K562 (cell line): ENCODE measurements at regions not wholly inside any gene's neighbourhood (a gene's known extent, or its start where the extent isn't known, plus 50 kb on each side); places are given as distances from the start of the nearest gene placed in this dataset.

Source experiments
- ATAC-seq: fragments of 200-7000 bp; cut with Tn5 transposase; 3 replicates; pipeline ENCODE4 v1.9.1; 2020; ENCODE audit warnings: moderate library complexity
- BruUV-seq: library from RNA; stranded (reverse); fragments of 400-500 nt; replicated peaks from 2 replicates; lab custom pipeline; 2021; lab: Mats Ljungman, UMichigan
- CTCF ChIA-PET: fragments of 300-600 bp; formaldehyde crosslinking; extraction: SDS; loops from one replicate; lab custom pipeline; 2021; ENCODE audit warnings: low intra/inter-chr PET ratio; lab: Yijun Ruan, JAX
- POLR2A ChIA-PET: fragments of 300-600, 350-650 bp; sonication (Branson Sonifier 250); formaldehyde crosslinking; extraction: SDS; loops from one replicate; lab custom pipeline; 2021; ENCODE audit warnings: antibody characterized with exemption, inconsistent platforms; lab: Yijun Ruan, JAX
- DNase-seq, 4 experiments: peaks; one replicate each; pipeline versions ENCODE4 v3.0.0 to v3.0.0-alpha.2; 2011 to 2018; ENCODE audit warnings: low spot score in 3 of 4, mixed read lengths in 3 of 4; ENCODE audit errors: extremely low read depth in 1 of 4
- FAIRE-seq: peaks from 2 replicates; lab custom pipeline; 2011; peaks lifted over from hg19 to GRCh38; lab: Jason Lieb, UNC
- H2AFZ ChIP-seq: 2 replicates; pipeline ENCODE4 v1.6.0; 2011; ENCODE audit warnings: low read depth, low read length, control low read depth, inconsistent platforms
- H3K27ac ChIP-seq: fragments of 200-600 bp; 3 replicates; pipeline ENCODE4 v1.8.0; 2011; ENCODE audit warnings: low read depth, mild to moderate bottlenecking, control low read depth, inconsistent platforms, low read length, moderate library complexity, mixed read lengths; ENCODE audit errors: extremely low read depth
- H3K27me3 ChIP-seq, 2 experiments: fragments of 300-600 bp in 1 of 2; 2 replicates in 1 of 2; 3 replicates in 1 of 2; pipeline versions ENCODE4 v1.6.0 to v1.8.0; 2011; ENCODE audit warnings: inconsistent platforms in 2 of 2, low read length in 2 of 2, mild to moderate bottlenecking in 1 of 2, mixed read lengths in 1 of 2, moderate library complexity in 1 of 2; ENCODE audit not compliant: control insufficient read depth in 2 of 2, insufficient read depth in 2 of 2
- H3K36me3 ChIP-seq: fragments of 300-600 bp; 3 replicates; pipeline ENCODE4 v1.8.0; 2011; ENCODE audit warnings: mild to moderate bottlenecking, low read length, inconsistent platforms; ENCODE audit not compliant: control insufficient read depth, insufficient read depth
- H3K4me1 ChIP-seq, 2 experiments: fragments of 200-600 bp in 1 of 2; replicated peaks in 1 of 2; 2 replicates in 1 of 2; 3 replicates in 1 of 2; pipeline versions ENCODE4 v1.5.1 to v1.8.0; 2011; ENCODE audit warnings: inconsistent platforms in 2 of 2, low read length in 2 of 2, mild to moderate bottlenecking in 1 of 2, mixed read lengths in 1 of 2, moderate library complexity in 1 of 2; ENCODE audit not compliant: control insufficient read depth in 2 of 2, insufficient read depth in 2 of 2
- H3K4me2 ChIP-seq: 2 replicates; pipeline ENCODE4 v1.6.1; 2011; ENCODE audit warnings: low read length, control low read depth, inconsistent platforms, mixed read lengths; ENCODE audit not compliant: insufficient read depth
- H3K4me3 ChIP-seq: fragments of 200-600 bp; sonication (generic), shearing (Covaris generic); 2 replicates; pipeline ENCODE4 v1.5.1; 2016; ENCODE audit warnings: control low read depth, inconsistent platforms
- H3K79me2 ChIP-seq: fragments of 200-600 bp; 3 replicates; pipeline ENCODE4 v1.8.0; 2011; ENCODE audit warnings: low read length, inconsistent platforms; ENCODE audit not compliant: control insufficient read depth, insufficient read depth
- H3K9ac ChIP-seq, 2 experiments: 2 replicates each; pipeline versions ENCODE4 v1.6.0 to v1.6.1; 2011; ENCODE audit warnings: low read depth in 2 of 2, low read length in 2 of 2, control low read depth in 1 of 2, inconsistent platforms in 1 of 2, mild to moderate bottlenecking in 1 of 2, mixed read lengths in 1 of 2; ENCODE audit not compliant: insufficient read depth in 1 of 2
- H3K9me1 ChIP-seq: one replicate; pipeline ENCODE4 v1.6.0; 2011; ENCODE audit warnings: inconsistent platforms, mild to moderate bottlenecking, low read length, moderate library complexity; ENCODE audit not compliant: control insufficient read depth, insufficient read depth
- H3K9me3 ChIP-seq: replicated peaks from 2 replicates; pipeline ENCODE4 v1.5.1; 2011; ENCODE audit warnings: low read depth, low read length, inconsistent platforms; ENCODE audit not compliant: control insufficient read depth, insufficient read depth
- H4K20me1 ChIP-seq: replicated peaks from 2 replicates; pipeline ENCODE4 v1.6.1; 2011; ENCODE audit warnings: low read length, inconsistent platforms, mixed read lengths; ENCODE audit not compliant: control insufficient read depth, insufficient read depth
- DPF2 ChIP-seq: fragments of 450-650 bp; IDR thresholded peaks from 2 replicates; pipeline ENCODE4 v1.6.1; 2016
- HCFC1 ChIP-seq: IDR thresholded peaks from 2 replicates; pipeline ENCODE4 v1.6.1; 2012; ENCODE audit warnings: low read depth, low read length, improper control_type of control experiment
- KAT2B ChIP-seq: IDR thresholded peaks from one replicate; pipeline ENCODE4 v1.6.1; 2012; ENCODE audit warnings: low read depth, mild to moderate bottlenecking, control low read depth, inconsistent platforms, low read length, moderate library complexity
- MCM7 ChIP-seq, 2 experiments: fragments of 450-650 bp; IDR thresholded peaks; 2 replicates each; pipeline ENCODE4 v1.6.1; 2016 to 2018
- POLR2H ChIP-seq: IDR thresholded peaks from 2 replicates; pipeline ENCODE4 v1.6.1; 2016; ENCODE audit warnings: missing genetic modification characterization, low read depth, mild to moderate bottlenecking, control low read depth, missing compliant biosample characterization, moderate library complexity
- RBM14 ChIP-seq: fragments of 200-400 bp; formaldehyde crosslinking; IDR thresholded peaks from 2 replicates; pipeline ENCODE4 v1.6.1; 2018; ENCODE audit warnings: low read depth, mild to moderate bottlenecking, low read length, moderate library complexity, borderline replicate concordance; ENCODE audit not compliant: insufficient read depth
- RBM39 ChIP-seq: fragments of 200-400 bp; formaldehyde crosslinking; optimal IDR thresholded peaks from 2 replicates; pipeline ENCODE3; 2018; ENCODE audit warnings: low read depth, low read length
- ZNF174 ChIP-seq: fragments of 250-450 bp; sonication (Bioruptor Pico); IDR thresholded peaks from 2 replicates; pipeline ENCODE4 v1.4.0; 2020; ENCODE audit warnings: mild to moderate bottlenecking
- ZNF347 ChIP-seq: fragments of 450-650 bp; formaldehyde crosslinking; IDR thresholded peaks from 2 replicates; pipeline ENCODE4 v1.4.0; 2020; ENCODE audit warnings: low read depth, mild to moderate bottlenecking, moderate library complexity
- WGBS: fragments of 100-300 bp; shearing (Covaris generic); methylation state at CpG from one replicate; pipeline ENCODE4 v1.1.6; 2016; ENCODE audit warnings: low coverage, mixed read lengths; ENCODE audit not compliant: insufficient coverage; ENCODE audit errors: missing lambda C conversion rate; 5-methylcytosine and 5-hydroxymethylcytosine counted together
- in situ Hi-C: fragments of 300-500 bp; cut with MboI; formaldehyde crosslinking; loops from 4 replicates; pipeline ENCODE4 v1.15.0; 2018; ENCODE audit warnings: inconsistent platforms, mixed read lengths
- intact Hi-C: fragments of 100-400 bp; cut with micrococcal nuclease; formaldehyde crosslinking; loops from 2 replicates; pipeline ENCODE4 v1.14.2; 2022
- TF ChIP-seq, protein P1 (sequence below): fragments of 450-650 bp; IDR thresholded peaks from 2 replicates; pipeline ENCODE4 v1.6.1; 2016; ENCODE audit warnings: missing biosample characterization, missing genetic modification characterization
- TF ChIP-seq, protein P2 (sequence below): fragments of 250-450 bp; sonication (Bioruptor Pico); IDR thresholded peaks from 2 replicates; pipeline ENCODE4 v1.9.0; 2021; ENCODE audit warnings: mild to moderate bottlenecking, inconsistent platforms

DNA sequence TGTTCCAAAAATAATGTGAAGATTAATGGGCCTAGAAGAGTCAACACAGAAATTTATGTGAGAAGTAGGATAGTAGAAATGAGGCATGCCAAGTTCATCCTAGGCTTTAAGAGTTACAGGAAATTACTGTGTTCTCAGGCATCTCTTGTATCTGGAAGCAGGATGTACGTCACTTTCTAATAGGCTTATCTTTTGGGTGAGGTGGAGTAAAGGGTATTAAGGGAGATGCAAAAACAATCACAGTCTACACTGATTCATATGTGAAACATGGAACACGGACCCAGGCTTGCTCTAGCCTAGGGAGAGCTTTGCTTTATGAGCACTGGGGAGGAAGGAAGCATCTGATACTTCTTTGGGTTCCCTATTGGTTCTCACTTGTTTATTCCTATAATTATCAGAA, 84.5 kb upstream of the RGS4 start (continued):
- no peak for TF ChIP-seq ZNF174 (CRISPR knock-in tag)
- TF ChIP-seq, protein P1, sequence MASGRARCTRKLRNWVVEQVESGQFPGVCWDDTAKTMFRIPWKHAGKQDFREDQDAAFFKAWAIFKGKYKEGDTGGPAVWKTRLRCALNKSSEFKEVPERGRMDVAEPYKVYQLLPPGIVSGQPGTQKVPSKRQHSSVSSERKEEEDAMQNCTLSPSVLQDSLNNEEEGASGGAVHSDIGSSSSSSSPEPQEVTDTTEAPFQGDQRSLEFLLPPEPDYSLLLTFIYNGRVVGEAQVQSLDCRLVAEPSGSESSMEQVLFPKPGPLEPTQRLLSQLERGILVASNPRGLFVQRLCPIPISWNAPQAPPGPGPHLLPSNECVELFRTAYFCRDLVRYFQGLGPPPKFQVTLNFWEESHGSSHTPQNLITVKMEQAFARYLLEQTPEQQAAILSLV (tag), result no peak
- TF ChIP-seq KAT2B, result no peak
- TF ChIP-seq RBM14, result no peak

GRCh38 chr1:162983671-162984425, 85.3 kb upstream of the RGS4 start:
- Histone ChIP-seq H3K27ac (no peak overlapping the region), H3K4me3 (no peak overlapping the region), H4K20me1 (no peaks in the 10 kb centered on the region), H3K4me2 (no peak overlapping the region), H3K9me3 (no peaks in the 10 kb centered on the region), H3K36me3 (no peaks in the 10 kb centered on the region), H2AFZ (no peak overlapping the region), H3K9ac (no peak overlapping the region), H3K79me2 (no peaks in the 10 kb centered on the region), H3K4me1 (no peaks in the 10 kb centered on the region), H3K27me3 (no peaks in the 10 kb centered on the region; a peak in 1 of 5 replicates), H3K9me1 (no peaks in the 10 kb centered on the region)
- CTCF ChIA-PET, result no interaction called here
- FAIRE-seq (no peak), DNase-seq (no peak), ATAC-seq (no peak)
- 1% methylated on average over 3 of the region's 3 CpGs for WGBS
- BruUV-seq, result no TSS peak
- TF ChIP-seq HCFC1, result no peak
- TF ChIP-seq RBM39, result no peak
- no peak for TF ChIP-seq MCM7 (IDR thresholded peaks at IDR 0.05)
- TF ChIP-seq DPF2, result no peak
- TF ChIP-seq ZNF347, result no peak
- TF ChIP-seq, protein P2, sequence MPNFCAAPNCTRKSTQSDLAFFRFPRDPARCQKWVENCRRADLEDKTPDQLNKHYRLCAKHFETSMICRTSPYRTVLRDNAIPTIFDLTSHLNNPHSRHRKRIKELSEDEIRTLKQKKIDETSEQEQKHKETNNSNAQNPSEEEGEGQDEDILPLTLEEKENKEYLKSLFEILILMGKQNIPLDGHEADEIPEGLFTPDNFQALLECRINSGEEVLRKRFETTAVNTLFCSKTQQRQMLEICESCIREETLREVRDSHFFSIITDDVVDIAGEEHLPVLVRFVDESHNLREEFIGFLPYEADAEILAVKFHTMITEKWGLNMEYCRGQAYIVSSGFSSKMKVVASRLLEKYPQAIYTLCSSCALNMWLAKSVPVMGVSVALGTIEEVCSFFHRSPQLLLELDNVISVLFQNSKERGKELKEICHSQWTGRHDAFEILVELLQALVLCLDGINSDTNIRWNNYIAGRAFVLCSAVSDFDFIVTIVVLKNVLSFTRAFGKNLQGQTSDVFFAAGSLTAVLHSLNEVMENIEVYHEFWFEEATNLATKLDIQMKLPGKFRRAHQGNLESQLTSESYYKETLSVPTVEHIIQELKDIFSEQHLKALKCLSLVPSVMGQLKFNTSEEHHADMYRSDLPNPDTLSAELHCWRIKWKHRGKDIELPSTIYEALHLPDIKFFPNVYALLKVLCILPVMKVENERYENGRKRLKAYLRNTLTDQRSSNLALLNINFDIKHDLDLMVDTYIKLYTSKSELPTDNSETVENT, result no peak
- TF ChIP-seq POLR2H, result no peak
- in situ Hi-C loops, result no loop called here
- intact Hi-C loops, result no loop called here
- POLR2A ChIA-PET, result no interaction called here
